Coronary artery (tissue), 2 donors: ENCODE measurements at regions not wholly inside any gene's neighbourhood (a gene's known extent, or its start where the extent isn't known, plus 50 kb on each side); places are given as distances from the start of the nearest gene placed in this dataset.

Experiments used
- DNase-seq: peaks from one replicate; pipeline ENCODE4 v3.0.0-alpha.2; 2017; ENCODE audit warnings: low spot score
- H3K27ac ChIP-seq, 2 donors: fragments of 200-600 bp; sonication (generic); one replicate each; pipeline ENCODE4 v1.5.1; 2016 to 2019
- H3K4me3 ChIP-seq: fragments of 200-600 bp; sonication (generic); 2 replicates; pipeline ENCODE4 v1.5.1; 2016; ENCODE audit warnings: mild to moderate bottlenecking, moderate library complexity
- CTCF ChIP-seq: fragments of 200-600 bp; sonication (generic); IDR thresholded peaks from one replicate; pipeline ENCODE4 v1.5.1; 2019; ENCODE audit warnings: antibody characterized with exemption

GRCh38 chr11:116231543-116231942 lies 541.2 kb downstream of the BUD13 start:
- H3K4me3 ChIP-seq: no peak overlapping the region
- no peak overlapping the region for H3K27ac ChIP-seq
- DNase-seq: no peak
- TF ChIP-seq CTCF: no peak

- no peak overlapping the region for H3K27ac ChIP-seq
- no peak overlapping the region for H3K4me3 ChIP-seq
- DNase-seq: no peak
- no peak for TF ChIP-seq CTCF
Observed at GRCh38 chr11:116230438-116230837, 542.3 kb downstream of the BUD13 start.

GRCh38 chr11:116229236-116229970 lies 543.4 kb downstream of the BUD13 start:
- no peak overlapping the region for H3K4me3 ChIP-seq
- no peak for DNase-seq
- TF ChIP-seq CTCF: no peak
- H3K27ac ChIP-seq: no peak overlapping the region

- no peak for TF ChIP-seq CTCF
- no peak overlapping the region for H3K27ac ChIP-seq
- no peak for DNase-seq
- H3K4me3 ChIP-seq: no peak overlapping the region
Observed at GRCh38 chr11:116226731-116227130, 546.1 kb downstream of the BUD13 start.

GRCh38 chr11:116225784-116226585 lies 546.8 kb downstream of the BUD13 start:
- Histone ChIP-seq H3K27ac (no peak overlapping the region), H3K4me3 (no peak overlapping the region)
- DNase-seq: no peak
- TF ChIP-seq CTCF: no peak

- Histone ChIP-seq H3K27ac (no peak overlapping the region), H3K4me3 (no peak overlapping the region)
- no peak for TF ChIP-seq CTCF
- DNase-seq: no peak
Observed at GRCh38 chr11:116225236-116225635, 547.6 kb downstream of the BUD13 start.

GRCh38 chr11:116224889-116225200 lies 547.9 kb downstream of the BUD13 start:
- H3K4me3 ChIP-seq: no peak overlapping the region
- TF ChIP-seq CTCF: no peak
- H3K27ac ChIP-seq: no peak overlapping the region
- DNase-seq: no peak
